ENCODE measurements at regions not wholly inside any gene's neighbourhood (a gene's known extent, or its start where the extent isn't known, plus 50 kb on each side); places are given as distances from the start of the nearest gene placed in this dataset.
"Not testable (repeated sequence)": the region's sequence is repeated elsewhere in the genome, so short reads cannot be mapped to it uniquely, and the experiment has no call there.

- TF ChIP-seq CTCF, MYC (IDR thresholded peaks at IDR 0.05; ENCODE audit: low read depth, low read length): not testable (repeated sequence)
These were observed 314.0 kb downstream of the RAD51AP2 start for GRCh38 chr2:17204214-17204613.
